ENCODE measurements at regions not wholly inside any gene's neighbourhood (a gene's known extent, or its start where the extent isn't known, plus 50 kb on each side); places are given as distances from the start of the nearest gene placed in this dataset.

- Mint-ChIP-seq H3K27me3 (no peaks in the 10 kb centered on the region), H3K4me3 (no peak overlapping the region), H3K4me1 (no peaks in the 10 kb centered on the region), H3K27ac (no peak overlapping the region), H3K9me3 (peaks cover 10% of the 10 kb centered on the region), H3K36me3 (ENCODE audit: low read depth) (no peaks in the 10 kb centered on the region)
- intact Hi-C loops (cut with micrococcal nuclease): no loop called here
- TF ChIP-seq, protein P1, sequence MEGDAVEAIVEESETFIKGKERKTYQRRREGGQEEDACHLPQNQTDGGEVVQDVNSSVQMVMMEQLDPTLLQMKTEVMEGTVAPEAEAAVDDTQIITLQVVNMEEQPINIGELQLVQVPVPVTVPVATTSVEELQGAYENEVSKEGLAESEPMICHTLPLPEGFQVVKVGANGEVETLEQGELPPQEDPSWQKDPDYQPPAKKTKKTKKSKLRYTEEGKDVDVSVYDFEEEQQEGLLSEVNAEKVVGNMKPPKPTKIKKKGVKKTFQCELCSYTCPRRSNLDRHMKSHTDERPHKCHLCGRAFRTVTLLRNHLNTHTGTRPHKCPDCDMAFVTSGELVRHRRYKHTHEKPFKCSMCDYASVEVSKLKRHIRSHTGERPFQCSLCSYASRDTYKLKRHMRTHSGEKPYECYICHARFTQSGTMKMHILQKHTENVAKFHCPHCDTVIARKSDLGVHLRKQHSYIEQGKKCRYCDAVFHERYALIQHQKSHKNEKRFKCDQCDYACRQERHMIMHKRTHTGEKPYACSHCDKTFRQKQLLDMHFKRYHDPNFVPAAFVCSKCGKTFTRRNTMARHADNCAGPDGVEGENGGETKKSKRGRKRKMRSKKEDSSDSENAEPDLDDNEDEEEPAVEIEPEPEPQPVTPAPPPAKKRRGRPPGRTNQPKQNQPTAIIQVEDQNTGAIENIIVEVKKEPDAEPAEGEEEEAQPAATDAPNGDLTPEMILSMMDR (IDR thresholded peaks at IDR 0.05): no peak
- DNase-seq (no peak), ATAC-seq (ENCODE audit: low read depth) (no peak)
- ChIA-PET CTCF (no interaction called here), POLR2A (no interaction called here)
Measured at GRCh38 chr12:73106296-73106695, 834.1 kb downstream of the TRHDE start.

- CTCF ChIA-PET: no interaction called here
- Mint-ChIP-seq H3K4me3 (no peak overlapping the region), H3K27ac (no peak overlapping the region), H3K4me1 (no peaks in the 10 kb centered on the region), H3K27me3 (no peaks in the 10 kb centered on the region), H3K36me3 (ENCODE audit: low read depth) (no peaks in the 10 kb centered on the region), H3K9me3 (peaks cover 10% of the 10 kb centered on the region)
- DNase-seq: no peak
- POLR2A ChIA-PET: no interaction called here
- ATAC-seq (ENCODE audit: low read depth): no peak
- TF ChIP-seq, protein P1 (IDR thresholded peaks at IDR 0.05): no peak
- intact Hi-C loops (cut with micrococcal nuclease): no loop called here
Measured at GRCh38 chr12:73106896-73107295, 834.7 kb downstream of the TRHDE start.

- H3K27me3 Mint-ChIP-seq: no peaks in the 10 kb centered on the region
- no peak for ATAC-seq (ENCODE audit: low read depth)
- TF ChIP-seq, protein P1 (IDR thresholded peaks at IDR 0.05): no peak
Measured at GRCh38 chr12:73110816-73111215, 838.6 kb downstream of the TRHDE start.

DNA sequence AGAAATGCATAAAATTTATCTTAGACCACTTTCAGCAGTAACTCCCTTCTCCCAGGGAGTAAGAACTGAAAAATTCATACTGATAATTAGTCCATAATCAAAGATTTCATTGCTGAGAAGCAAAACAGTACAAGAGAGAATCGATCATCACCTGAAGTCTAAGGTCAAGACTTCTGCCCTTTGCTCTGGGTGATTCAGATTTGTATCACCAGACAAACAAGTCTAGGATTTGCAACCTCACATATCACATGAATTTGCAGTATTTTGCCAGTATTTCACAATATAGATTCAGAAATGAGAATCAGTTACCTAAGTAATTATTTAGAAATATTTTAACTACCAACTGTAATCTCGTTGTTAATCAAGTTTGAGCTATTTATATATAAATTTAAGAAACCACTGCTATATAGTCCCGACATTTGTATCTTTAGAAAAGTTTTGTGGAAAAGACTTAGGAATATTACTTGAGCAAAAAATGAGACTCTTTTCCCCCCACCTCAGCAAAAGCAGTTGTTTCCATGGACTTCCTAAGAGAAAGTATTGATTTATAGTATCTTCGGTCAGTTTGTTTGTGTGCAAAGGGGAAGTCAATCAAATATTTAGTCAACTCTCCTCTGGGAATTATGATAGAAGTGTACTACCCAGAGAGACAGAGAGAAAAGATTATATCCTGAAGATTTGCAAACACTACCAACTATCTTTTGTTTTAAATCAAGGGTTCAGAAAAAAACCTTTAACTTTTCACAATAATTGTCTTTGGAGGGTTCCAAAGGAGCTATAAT lies 840.1 kb downstream of the TRHDE start:
- DNase-seq (no peak), ATAC-seq (ENCODE audit: low read depth) (no peak)
- ChIA-PET POLR2A (no interaction called here), CTCF (no interaction called here)
- Mint-ChIP-seq H3K27ac (no peak overlapping the region), H3K9me3 (peaks cover 6% of the 10 kb centered on the region), H3K4me3 (no peak overlapping the region), H3K4me1 (no peaks in the 10 kb centered on the region), H3K36me3 (ENCODE audit: low read depth) (no peaks in the 10 kb centered on the region), H3K27me3 (no peaks in the 10 kb centered on the region)
- intact Hi-C loops (cut with micrococcal nuclease): no loop called here
- TF ChIP-seq, protein P1 (IDR thresholded peaks at IDR 0.05): no peak

More at GRCh38 chr12:73110816-73111215, 838.6 kb downstream of the TRHDE start:
- POLR2A ChIA-PET: no interaction called here
- Mint-ChIP-seq H3K27ac (no peak overlapping the region), H3K4me1 (no peaks in the 10 kb centered on the region), H3K36me3 (ENCODE audit: low read depth) (no peaks in the 10 kb centered on the region), H3K9me3 (peaks cover 6% of the 10 kb centered on the region), H3K4me3 (no peak overlapping the region)
- no peak for DNase-seq
- intact Hi-C loops (cut with micrococcal nuclease): no loop called here
- CTCF ChIA-PET: no interaction called here

- no peak for DNase-seq
- H3K27ac Mint-ChIP-seq: no peak overlapping the region
Measured at GRCh38 chr12:73124480-73124879, 852.3 kb downstream of the TRHDE start.

More at GRCh38 chr12:73124480-73124879, 852.3 kb downstream of the TRHDE start:
- Mint-ChIP-seq H3K4me3 (no peak overlapping the region), H3K9me3 (peaks cover 3% of the 10 kb centered on the region), H3K27me3 (no peaks in the 10 kb centered on the region), H3K36me3 (ENCODE audit: low read depth) (no peaks in the 10 kb centered on the region), H3K4me1 (no peaks in the 10 kb centered on the region)
- intact Hi-C loops (cut with micrococcal nuclease): no loop called here
- ChIA-PET CTCF (no interaction called here), POLR2A (no interaction called here)
- ATAC-seq (ENCODE audit: low read depth): no peak
- TF ChIP-seq, protein P1 (IDR thresholded peaks at IDR 0.05): no peak

Data from activated B cell treated with CpG ODN at 0.5 μM for 24 hours (primary cell).